Mucosa of stomach (tissue), 1 donor: ENCODE measurements at regions not wholly inside any gene's neighbourhood (a gene's known extent, or its start where the extent isn't known, plus 50 kb on each side); places are given as distances from the start of the nearest gene placed in this dataset.

Experiments used
- H3K27me3 ChIP-seq: one replicate; pipeline ENCODE4 v1.7.0; 2013; ENCODE audit warnings: mild to moderate bottlenecking, low read length; ENCODE audit not compliant: control insufficient read depth, insufficient read depth
- H3K36me3 ChIP-seq: one replicate; pipeline ENCODE4 v1.7.0; 2013; ENCODE audit warnings: low read length; ENCODE audit not compliant: control insufficient read depth, insufficient read depth
- H3K4me1 ChIP-seq: one replicate; pipeline ENCODE4 v1.7.0; 2013; ENCODE audit warnings: mild to moderate bottlenecking, low read length; ENCODE audit not compliant: control insufficient read depth, insufficient read depth
- H3K4me3 ChIP-seq: one replicate; pipeline ENCODE4 v1.7.0; 2013; ENCODE audit warnings: low read length
- H3K9ac ChIP-seq: one replicate; pipeline ENCODE4 v1.7.0; 2013; ENCODE audit warnings: mild to moderate bottlenecking, low read length, moderate library complexity
- H3K9me3 ChIP-seq: one replicate; pipeline ENCODE4 v1.7.0; 2013; ENCODE audit warnings: mild to moderate bottlenecking, low read length, moderate library complexity; ENCODE audit not compliant: control insufficient read depth
- donor health status: Pancreatic carcinoma.

DNA sequence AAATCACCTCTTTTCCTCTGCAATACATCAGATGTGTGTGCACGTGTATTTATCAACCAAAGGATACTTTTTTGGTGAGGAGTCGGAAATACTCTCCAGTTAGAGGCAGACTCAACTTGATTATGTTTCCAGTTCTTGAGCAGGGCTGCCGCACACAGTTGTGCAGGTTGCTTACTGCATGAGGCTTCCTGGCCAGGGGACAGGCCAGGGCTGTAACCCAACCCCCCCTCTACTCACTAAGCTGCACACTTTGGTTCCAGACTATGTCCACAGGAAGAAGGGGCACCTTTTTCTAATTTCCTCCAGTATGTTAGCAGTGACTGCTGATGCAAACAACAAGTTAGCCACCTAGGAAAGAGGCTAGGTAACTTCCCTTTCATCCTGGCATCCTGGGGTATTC lies 476.9 kb upstream of the TBL1XR1 start:
- H3K4me3 ChIP-seq: no peak overlapping the region
- H3K4me1 ChIP-seq: peaks cover 16% of the 10 kb centered on the region
- H3K27me3 ChIP-seq: no peaks in the 10 kb centered on the region
- H3K9ac ChIP-seq: no peak overlapping the region
- no peaks in the 10 kb centered on the region for H3K36me3 ChIP-seq
- no peaks in the 10 kb centered on the region for H3K9me3 ChIP-seq

- H3K9me3 ChIP-seq: no peaks in the 10 kb centered on the region
- no peaks in the 10 kb centered on the region for H3K36me3 ChIP-seq
- no peak overlapping the region for H3K9ac ChIP-seq
- no peak overlapping the region for H3K4me3 ChIP-seq
- H3K4me1 ChIP-seq: peaks cover 16% of the 10 kb centered on the region
- H3K27me3 ChIP-seq: no peaks in the 10 kb centered on the region
These were observed 478.9 kb upstream of the TBL1XR1 start for GRCh38 chr3:177676148-177676547.

DNA sequence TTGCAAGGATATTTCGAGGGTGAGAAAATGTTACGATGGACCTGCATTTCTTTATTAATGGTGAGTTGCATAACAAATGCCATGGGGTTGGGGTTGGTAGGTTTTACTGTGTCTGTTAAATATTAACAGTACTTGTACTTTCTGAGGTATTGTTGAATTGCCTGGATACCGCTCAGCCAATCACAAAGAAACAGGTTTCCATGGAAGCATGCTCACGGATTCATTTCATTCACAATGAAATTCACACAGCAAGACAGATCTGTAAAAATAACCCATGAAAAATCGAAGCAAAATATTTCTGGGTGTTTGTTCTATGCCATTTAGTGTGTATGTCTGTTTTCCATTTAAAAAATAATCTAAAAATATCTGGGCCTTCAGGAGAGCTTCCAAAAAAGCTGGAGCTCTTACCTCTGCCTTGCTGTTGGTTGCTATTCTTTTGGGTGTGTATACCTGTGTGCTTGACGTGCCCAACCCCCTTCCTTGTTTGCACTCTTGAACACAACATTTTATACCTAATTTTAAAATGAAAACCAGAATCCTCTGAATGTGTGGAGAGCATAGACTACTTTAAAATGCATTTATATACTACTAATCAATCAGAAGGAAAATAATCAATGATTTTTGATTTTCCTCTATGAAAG lies 479.8 kb upstream of the TBL1XR1 start:
- H3K4me1 ChIP-seq: peaks cover 16% of the 10 kb centered on the region

DNA sequence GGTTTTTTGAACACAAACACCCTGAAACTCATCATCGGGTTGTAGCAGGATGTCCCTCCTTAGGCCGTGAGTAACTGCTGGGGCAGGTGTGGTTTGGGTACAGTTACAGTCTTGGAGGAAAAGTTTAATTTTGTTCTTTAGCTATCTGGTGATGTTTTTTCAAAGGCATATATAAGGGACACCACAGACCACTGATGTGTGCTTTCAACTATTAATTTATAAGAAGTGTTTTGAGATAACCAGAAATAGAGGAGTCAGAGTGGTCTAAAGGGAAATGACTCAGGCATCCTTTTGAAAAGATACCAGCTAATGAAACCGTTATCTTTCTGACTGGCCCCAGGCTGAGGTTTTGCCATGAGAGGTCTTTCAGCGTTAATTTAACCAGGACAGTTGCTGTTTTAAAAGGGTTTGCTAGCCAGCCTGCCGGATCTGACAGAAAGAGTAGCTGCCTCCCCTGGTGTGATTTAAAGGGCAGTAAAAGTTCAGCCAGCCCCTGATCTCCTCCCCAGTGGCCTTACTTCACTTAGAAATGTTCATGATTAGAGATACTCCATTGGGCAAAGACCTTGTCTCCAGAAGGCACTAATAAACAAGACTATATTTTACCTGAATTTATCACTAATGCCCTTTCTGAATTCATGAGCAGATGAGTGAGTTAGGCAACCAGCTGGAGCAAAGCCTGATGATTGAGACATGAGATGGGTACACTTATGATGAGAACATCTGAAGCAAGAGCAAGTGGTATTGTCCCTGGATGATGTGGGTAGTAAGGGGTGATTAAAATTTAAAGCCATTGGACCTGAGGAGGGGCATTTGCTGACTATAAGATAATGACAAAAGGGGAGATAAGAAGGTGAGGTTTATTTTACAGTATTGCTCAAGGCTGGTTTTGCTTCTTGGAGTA lies 482.5 kb upstream of the TBL1XR1 start:
- Histone ChIP-seq H3K4me3 (no peak overlapping the region), H3K36me3 (no peaks in the 10 kb centered on the region), H3K4me1 (peaks cover 10% of the 10 kb centered on the region), H3K9ac (no peak overlapping the region), H3K9me3 (no peaks in the 10 kb centered on the region), H3K27me3 (no peaks in the 10 kb centered on the region)

More for the DNA sequence above, 479.8 kb upstream of the TBL1XR1 start:
- H3K27me3 ChIP-seq: no peaks in the 10 kb centered on the region
- H3K4me3 ChIP-seq: no peak overlapping the region
- H3K36me3 ChIP-seq: no peaks in the 10 kb centered on the region
- H3K9me3 ChIP-seq: no peaks in the 10 kb centered on the region
- H3K9ac ChIP-seq: no peak overlapping the region

- Histone ChIP-seq H3K27me3 (no peaks in the 10 kb centered on the region), H3K9ac (no peak overlapping the region), H3K9me3 (no peaks in the 10 kb centered on the region), H3K4me1 (peaks cover 10% of the 10 kb centered on the region), H3K36me3 (no peaks in the 10 kb centered on the region), H3K4me3 (no peak overlapping the region)
These were observed 483.2 kb upstream of the TBL1XR1 start for GRCh38 chr3:177680472-177680821.

- Histone ChIP-seq H3K36me3 (no peaks in the 10 kb centered on the region), H3K4me3 (no peak overlapping the region), H3K27me3 (no peaks in the 10 kb centered on the region), H3K4me1 (peaks cover 8% of the 10 kb centered on the region), H3K9ac (no peak overlapping the region), H3K9me3 (no peaks in the 10 kb centered on the region)
These were observed 483.9 kb upstream of the TBL1XR1 start for GRCh38 chr3:177681156-177681555.

DNA sequence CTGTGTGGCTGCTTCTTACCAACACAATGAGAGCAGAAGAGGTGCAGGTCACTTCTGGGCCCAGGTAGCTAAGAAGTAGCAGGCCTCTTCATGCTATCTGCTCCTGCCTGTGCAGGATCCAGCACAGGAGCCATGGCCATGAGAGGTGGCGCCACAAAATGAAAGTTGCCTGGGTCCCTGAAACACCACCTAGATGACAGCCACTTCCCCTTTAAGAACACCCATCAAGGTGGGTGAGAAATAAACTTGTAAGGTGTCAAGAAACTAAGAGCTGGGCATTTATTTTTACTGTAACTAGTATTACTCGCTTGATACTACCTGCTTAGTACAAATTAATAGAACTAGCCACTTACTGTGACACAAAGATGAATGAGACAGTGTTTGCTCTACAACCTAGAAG lies 484.6 kb upstream of the TBL1XR1 start:
- H3K36me3 ChIP-seq: no peaks in the 10 kb centered on the region
- peaks cover under 1% of the 10 kb centered on the region for H3K4me1 ChIP-seq
- no peaks in the 10 kb centered on the region for H3K27me3 ChIP-seq
- no peaks in the 10 kb centered on the region for H3K9me3 ChIP-seq
- no peak overlapping the region for H3K4me3 ChIP-seq
- no peak overlapping the region for H3K9ac ChIP-seq

GRCh38 chr3:177683586-177683985 lies 486.3 kb upstream of the TBL1XR1 start:
- Histone ChIP-seq H3K9me3 (no peaks in the 10 kb centered on the region), H3K4me1 (no peaks in the 10 kb centered on the region), H3K9ac (no peak overlapping the region), H3K4me3 (no peak overlapping the region), H3K36me3 (no peaks in the 10 kb centered on the region), H3K27me3 (no peaks in the 10 kb centered on the region)

DNA sequence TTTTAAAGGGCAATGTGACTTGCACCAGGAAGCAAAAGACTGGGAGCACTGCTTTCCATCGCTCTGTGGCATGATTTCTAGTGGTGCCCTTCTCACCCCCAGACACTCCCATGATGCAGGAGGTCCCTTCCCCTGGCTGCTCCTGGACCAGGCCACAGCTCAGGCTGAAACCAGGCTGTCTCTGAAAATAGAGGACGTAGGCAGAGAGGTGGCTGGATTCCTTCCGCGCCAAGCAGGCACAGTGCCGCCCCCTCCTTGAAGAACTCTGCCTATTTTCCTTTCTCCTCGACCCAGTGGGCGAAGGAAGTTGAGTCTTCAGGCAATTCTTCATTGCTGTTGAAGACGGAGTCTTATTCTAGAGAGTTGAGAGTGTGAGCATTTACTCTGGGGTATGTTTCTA lies 489.4 kb upstream of the TBL1XR1 start:
- Histone ChIP-seq H3K4me1 (no peaks in the 10 kb centered on the region), H3K9ac (no peak overlapping the region), H3K4me3 (no peak overlapping the region), H3K36me3 (no peaks in the 10 kb centered on the region), H3K27me3 (no peaks in the 10 kb centered on the region), H3K9me3 (no peaks in the 10 kb centered on the region)

GRCh38 chr3:177687291-177687690 lies 490.0 kb upstream of the TBL1XR1 start:
- H3K27me3 ChIP-seq: no peaks in the 10 kb centered on the region
- H3K9ac ChIP-seq: no peak overlapping the region
- H3K9me3 ChIP-seq: no peaks in the 10 kb centered on the region
- no peaks in the 10 kb centered on the region for H3K36me3 ChIP-seq
- H3K4me1 ChIP-seq: no peaks in the 10 kb centered on the region
- no peak overlapping the region for H3K4me3 ChIP-seq

DNA sequence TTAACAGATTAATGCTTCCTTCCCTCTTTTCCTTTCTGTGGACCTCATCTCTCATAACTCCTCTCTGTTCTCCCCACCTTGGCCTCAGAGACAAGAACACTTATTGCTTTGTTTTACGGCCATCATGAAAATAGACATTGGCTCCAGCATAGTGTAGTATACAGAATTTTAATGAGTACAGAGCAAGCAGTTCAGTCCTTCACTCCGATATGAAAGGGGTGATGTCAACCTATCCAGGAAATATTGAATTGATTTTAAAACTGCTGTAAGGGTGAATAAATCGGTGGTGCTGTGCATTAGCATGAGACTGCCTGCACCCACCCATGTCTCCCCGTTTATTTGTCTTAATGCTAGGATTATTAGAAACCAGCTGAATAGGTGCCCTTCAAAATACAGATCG lies 490.9 kb upstream of the TBL1XR1 start:
- Histone ChIP-seq H3K4me1 (no peaks in the 10 kb centered on the region), H3K9me3 (no peaks in the 10 kb centered on the region), H3K36me3 (no peaks in the 10 kb centered on the region), H3K9ac (no peak overlapping the region), H3K27me3 (no peaks in the 10 kb centered on the region), H3K4me3 (no peak overlapping the region)

DNA sequence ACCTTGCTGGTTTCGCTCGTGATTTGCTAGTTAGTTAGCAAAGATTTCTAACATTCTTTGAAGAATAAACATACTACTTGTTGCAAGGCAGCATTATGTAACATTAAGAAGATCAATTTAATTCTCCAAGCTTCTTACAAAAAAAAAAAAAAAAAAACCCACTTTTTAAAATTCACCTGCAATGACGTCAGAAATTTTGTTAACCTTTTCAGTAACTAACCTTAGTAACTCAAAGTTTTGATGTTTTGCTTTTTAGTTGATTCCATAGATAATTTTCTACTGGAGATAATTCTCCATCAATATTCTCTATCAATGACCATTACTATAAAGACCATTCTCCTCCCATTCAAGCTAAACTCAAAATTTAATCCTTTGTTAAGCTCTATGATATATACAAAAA lies 491.8 kb upstream of the TBL1XR1 start:
- no peak overlapping the region for H3K4me3 ChIP-seq
- H3K27me3 ChIP-seq: no peaks in the 10 kb centered on the region
- no peaks in the 10 kb centered on the region for H3K36me3 ChIP-seq
- no peaks in the 10 kb centered on the region for H3K9me3 ChIP-seq
- H3K4me1 ChIP-seq: no peaks in the 10 kb centered on the region
- no peak overlapping the region for H3K9ac ChIP-seq
